ENCODE measurements at regions not wholly inside any gene's neighbourhood (a gene's known extent, or its start where the extent isn't known, plus 50 kb on each side); places are given as distances from the start of the nearest gene placed in this dataset.

- no peak for DNase-seq
Measured at GRCh38 chr16:85162478-85163277, 50.4 kb upstream of the CIBAR2 start.

- no peak for DNase-seq
Measured at GRCh38 chr16:85163278-85164112, 51.2 kb upstream of the CIBAR2 start.

DNA sequence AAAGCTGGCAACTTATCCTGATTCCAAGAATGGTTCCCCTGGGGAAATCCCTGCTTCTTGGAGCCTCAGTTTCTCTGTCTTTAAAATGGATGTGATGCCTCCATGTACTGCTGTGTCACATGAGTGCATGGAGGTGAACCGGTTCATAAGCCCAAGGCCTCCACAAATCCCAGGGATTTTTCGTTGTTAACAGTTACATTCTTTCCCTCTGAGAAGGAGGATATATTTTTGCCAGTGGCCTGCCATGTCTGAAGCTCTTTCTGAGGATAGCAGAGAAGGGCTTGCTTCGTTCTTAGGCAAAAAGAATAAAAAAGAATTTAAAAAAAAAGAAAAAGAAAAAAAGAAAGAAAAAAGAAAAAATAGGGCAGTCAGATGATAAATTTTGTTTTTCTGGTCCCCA, 52.2 kb upstream of the CIBAR2 start:
- DNase-seq, result no peak

DNA sequence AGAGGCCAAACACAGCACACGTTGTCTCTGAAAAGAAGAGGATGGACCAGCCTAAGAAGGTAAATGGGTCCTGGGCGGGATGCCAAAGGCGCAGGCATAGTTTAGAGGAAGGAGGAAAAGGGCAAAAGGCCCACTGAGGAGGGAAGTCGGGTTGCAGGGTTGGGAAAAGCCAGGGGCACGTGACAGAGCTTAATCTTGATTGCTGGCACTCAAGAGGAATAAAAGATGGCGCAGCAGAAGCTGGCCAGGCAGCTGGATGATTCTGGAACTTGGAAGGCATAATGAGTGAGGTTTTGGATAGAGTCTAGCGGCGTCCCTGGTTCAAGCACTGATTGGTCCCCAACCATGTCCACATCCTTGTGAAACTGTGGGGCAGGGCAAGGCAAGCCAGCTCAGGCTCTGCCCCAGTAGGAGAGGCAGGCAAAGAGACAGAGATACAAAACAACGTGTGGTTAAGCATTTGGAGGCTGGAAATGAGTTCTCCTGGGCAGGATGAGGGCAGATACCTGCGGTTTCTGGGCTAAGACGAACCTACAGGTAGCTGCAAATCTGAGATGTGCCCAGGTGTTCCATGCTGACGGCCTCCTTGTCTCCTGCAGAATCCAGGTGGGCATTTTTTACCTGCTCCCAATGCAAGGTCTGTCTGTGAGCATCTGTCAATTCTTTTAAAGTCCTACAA, 52.7 kb upstream of the CIBAR2 start:
- peak in 1 of 56 donors; percentile 32 for DNase-seq

DNA sequence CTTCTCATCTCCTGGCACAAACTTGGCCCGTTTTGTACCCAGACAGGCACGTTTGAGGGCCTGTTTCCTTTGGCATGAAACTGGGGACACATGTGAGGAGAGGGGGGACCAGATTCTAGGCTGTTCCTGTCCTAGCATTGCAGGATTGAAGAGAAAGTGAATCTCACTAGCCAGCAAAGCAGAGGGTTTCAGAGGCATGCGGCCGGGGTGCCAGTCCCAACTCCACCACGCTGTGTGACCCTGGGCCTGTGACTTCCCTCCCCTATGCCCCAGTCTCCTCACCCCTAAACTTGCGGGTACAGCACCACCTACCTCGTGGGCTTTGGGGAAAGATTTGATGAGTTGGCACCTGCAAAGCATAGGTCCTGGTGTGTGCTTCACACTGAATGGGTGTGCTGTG, 53.5 kb upstream of the CIBAR2 start:
- no peak for DNase-seq

GRCh38 chr16:85166281-85166680, 54.0 kb upstream of the CIBAR2 start:
- DNase-seq, result no peak

DNA sequence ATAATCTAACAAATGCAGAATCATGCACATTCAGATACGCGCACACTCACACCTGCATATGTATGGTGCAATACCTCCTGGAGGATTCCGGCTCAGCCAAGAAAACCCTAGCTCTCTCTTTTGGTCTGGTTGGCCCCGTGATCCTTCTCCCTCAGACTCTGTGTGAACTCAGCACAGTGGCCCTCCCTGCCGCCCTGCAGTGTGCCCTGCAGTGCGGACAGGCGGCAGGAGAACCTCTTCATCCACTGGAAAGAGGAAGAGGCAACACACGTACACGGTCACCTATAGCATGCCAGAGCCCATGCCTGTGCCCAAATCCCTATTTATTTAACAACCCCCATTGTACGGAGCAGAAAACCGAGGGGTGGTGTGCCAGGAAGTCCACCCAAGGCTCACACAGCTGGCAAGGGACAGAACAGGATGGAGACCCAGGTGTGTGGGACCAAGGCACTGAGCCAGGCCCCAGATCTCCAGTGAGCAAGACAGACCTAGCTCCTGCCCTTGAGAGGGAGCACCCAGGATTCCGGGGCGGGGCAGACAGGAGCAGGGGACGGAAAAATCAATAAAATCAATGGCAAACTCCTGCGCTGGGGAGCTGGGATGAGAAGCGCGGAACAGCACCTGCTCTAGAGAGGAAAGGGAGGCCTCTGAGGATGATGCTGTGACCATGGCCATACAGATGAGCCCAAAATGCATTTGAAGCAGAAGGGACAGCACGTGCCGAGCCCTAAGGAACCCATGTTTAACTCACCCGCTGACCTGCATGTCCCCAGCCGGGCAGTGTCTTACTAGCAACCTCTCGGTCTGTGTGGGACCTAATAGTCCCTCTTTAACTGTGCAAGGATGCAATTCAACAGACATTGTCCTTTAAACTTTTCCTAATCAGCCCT, 54.7 kb upstream of the CIBAR2 start:
- no peak for DNase-seq

DNA sequence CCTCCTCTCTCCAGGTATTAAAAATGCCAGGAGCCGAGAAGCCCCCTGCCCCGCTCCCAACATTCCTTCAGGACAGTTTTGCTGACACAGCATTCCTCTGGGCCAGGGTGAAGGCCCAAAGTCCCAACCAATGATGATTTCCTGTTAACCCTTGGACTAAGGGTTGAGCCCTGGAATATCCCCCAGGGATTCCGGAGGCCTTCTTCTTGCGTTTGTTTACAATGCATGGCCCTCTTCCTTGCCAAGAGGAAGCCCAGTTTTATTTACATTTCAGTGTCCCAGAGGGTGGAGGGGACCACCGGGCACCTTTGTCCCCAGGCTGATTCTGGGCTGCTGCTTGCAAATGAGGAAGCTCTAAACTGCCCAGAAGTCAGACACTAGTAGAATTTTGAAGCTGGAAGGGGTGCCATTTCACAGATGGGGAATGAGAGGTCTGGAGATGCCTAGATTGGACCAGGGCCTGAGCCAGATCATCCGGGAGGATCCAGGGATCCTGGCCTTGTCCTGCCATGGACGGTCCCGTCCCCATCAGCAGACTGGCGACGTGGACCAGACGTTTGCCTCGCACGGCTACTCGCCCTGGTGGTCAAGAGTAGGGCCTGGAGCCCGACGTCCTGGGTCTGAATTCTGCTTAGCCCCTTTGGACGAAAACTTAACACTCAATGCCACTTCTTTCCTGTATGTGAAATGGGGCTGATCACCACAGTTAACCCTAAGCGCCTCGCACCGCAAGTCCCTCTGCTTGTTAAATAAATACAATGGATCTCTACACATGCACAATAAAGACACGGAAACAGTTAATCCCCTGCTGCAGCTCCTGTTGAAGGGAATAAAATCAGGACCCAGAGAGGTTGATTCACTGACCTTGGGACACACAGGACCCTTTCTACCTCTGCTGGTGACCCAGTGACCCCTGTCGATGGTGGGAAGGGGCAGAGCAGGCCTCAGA, 55.6 kb upstream of the CIBAR2 start:
- no peak for DNase-seq

GRCh38 chr16:85168732-85169256, 56.5 kb upstream of the CIBAR2 start:
- DNase-seq, result peak in 6 of 56 donors; percentile 9 to 62 (median 37)

DNA sequence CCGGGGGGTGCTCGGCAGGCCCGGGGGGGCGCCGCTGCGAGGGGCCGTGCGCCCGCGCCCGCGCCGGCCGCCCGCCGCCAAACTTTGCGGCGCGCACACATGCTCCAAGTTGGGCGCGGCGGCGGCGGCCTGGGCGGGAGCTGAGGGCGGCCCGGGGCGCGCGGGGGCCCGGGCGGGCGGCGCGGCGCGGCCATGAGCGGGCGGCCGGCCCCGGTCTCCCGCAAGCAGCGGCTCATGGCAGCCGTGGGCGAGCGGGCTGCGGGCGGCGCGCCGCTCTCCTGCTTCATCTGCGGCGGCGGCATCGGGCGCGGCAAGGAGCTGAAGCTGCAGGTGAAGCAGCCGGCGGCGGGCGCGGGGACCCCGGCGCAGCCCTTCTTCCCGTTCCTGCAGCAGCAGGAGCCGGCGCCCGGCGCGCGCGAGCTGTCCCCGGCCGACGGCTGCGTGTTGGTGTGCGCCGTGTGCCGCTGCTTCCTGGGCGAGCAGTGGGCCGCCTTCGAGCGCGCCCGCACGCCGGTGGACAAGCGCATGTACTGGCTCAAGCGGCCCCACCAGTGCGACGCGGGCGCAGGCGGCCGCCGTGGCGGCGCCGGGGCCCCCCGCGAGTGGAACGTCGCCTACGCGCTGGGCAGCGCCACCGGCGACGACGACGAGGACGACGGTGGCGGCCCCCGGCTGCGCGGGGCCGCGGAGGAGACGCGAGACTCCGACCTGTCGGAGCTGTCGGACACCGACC, 57.2 kb upstream of the CIBAR2 start:
- peak in 1 of 56 donors; percentile 29 for DNase-seq

GRCh38 chr16:85170066-85170491, 57.8 kb upstream of the CIBAR2 start:
- DNase-seq, result no peak

DNA sequence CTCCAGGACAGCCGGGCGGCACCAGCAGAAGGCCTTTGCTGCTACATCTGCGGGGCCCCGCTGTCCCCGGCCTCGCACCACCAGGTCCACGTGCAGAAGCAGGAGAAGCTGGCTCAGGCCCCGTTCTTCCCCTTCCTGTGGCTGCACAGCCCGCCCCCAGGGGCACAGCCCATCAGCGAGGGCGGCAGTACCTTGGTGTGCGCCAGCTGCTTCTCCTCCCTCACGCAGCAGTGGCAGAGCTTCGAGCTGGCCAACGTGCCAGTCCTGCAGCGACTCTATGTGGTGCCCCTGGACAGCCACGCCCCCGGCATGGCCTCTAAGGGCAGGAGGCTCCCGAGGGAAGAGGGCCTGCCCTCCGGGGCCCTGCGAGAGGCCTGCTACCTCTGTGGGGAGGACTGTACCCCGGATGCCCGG, 58.3 kb upstream of the CIBAR2 start:
- no peak for DNase-seq

DNA sequence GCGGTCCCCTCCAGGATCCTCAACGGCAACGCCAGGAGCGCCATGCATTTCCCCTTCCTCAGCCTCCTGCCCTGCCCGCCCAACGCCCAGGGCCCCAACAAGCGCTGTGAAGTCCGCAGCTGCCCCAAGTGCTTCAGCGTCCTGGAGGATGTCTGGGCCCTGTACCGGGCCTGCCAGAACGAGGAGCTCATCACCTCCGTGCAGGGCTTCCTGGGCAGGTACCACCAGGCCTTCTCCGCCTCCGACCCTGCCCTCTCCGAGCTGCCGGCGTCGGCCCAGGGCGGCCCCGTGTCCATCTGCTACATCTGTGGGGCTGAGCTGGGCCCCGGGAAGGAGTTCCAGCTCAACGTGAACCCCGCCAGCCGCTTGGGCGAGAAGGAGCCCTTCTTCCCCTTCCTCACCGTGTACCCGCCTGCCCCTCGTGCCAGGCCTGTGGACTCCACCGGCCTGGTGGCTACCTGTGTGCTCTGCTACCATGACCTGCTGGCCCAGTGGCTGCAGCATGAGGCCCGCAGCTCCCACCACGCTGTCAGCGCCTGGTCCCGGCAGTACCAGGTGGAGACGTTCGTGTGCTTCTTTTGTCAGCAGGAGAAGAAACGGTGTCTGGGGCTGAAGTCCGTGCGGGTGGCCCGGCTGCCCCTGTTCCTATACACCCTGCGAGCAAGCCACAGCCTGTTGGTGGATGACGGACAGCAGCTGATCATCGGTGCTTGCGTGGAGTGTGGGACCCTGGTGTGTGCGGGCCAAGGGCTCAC, 58.9 kb upstream of the CIBAR2 start:
- DNase-seq, result no peak

- DNase-seq, result no peak
Measured at GRCh38 chr16:85171759-85172454, 59.6 kb upstream of the CIBAR2 start.

DNA sequence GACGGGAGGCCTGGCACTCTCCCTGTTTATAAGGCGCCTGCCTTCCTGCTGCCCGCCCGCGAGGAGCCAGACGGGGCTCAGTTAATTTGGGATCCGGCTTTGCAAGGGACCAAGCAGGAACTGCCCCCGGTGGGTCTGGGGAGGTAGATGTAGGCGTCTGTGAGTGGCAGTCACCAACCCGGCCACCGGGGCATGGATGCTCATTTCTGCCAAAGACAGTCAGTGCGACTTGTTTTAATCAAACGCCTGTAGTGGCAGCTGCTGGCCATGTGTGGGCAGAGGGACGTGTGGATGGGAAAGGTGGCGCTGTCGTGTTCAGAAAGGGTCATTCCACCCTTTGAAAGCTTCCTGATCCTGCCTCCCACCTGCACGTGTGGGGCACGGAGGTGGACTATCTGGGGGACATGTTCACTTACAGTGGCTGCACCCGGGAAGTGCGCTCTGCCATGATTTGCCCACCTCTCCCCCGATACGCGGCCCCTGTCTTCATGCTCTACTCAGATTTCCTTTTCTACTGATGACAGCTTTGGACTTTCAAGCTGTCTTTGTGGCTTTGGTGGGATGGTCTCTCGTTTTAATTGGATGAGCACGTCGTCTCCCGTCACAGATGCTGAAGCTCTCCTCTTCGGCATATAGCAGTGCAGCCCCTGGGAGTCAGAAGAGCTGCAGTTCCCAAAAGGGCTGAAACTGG, 60.3 kb upstream of the CIBAR2 start:
- peak in 1 of 56 donors; percentile 34 for DNase-seq

GRCh38 chr16:85173146-85173980, 61.1 kb upstream of the CIBAR2 start:
- DNase-seq, result no peak
